OCI-LY7 (cell line): ENCODE measurements at regions not wholly inside any gene's neighbourhood (a gene's known extent, or its start where the extent isn't known, plus 50 kb on each side); places are given as distances from the start of the nearest gene placed in this dataset.
A peak's percentile ranks its signal among the peaks of the same experiment; 100 is the strongest.

Experiments
- BruUV-seq: library from RNA; stranded (reverse); fragments of 400-500 nt; replicated peaks from 2 replicates; lab custom pipeline; 2021; lab: Mats Ljungman, UMichigan
- CTCF ChIA-PET: fragments of 300-600 bp; sonication (Branson Sonifier 250); formaldehyde crosslinking; loops from one replicate; lab custom pipeline; 2022; ENCODE audit warnings: antibody characterized with exemption; ENCODE audit not compliant: unreplicated experiment; lab: Charles Lee
- POLR2A ChIA-PET: fragments of 300-600 bp; sonication (Branson Sonifier 250); formaldehyde crosslinking; loops from one replicate; lab custom pipeline; 2022; ENCODE audit warnings: antibody characterized with exemption; lab: Charles Lee
- DNase-seq: peaks from one replicate; pipeline ENCODE4 v3.0.0-alpha.2; 2015; ENCODE audit warnings: low spot score
- H2AFZ ChIP-seq: fragments of 200-600 bp; sonication (generic), shearing (Covaris generic); 2 replicates; pipeline ENCODE4 v1.6.1; 2014; ENCODE audit warnings: mild to moderate bottlenecking, antibody characterized with exemption, low read length, moderate library complexity
- H3K27ac ChIP-seq: fragments of 200-600 bp; sonication (generic); 2 replicates; pipeline ENCODE4 v1.5.1; 2014; ENCODE audit warnings: mixed run types, low read depth, mild to moderate bottlenecking, moderate library complexity, low read length, inconsistent platforms; ENCODE audit not compliant: poor library complexity, severe bottlenecking
- H3K36me3 ChIP-seq: fragments of 200-600 bp; sonication (generic); 2 replicates; pipeline ENCODE4 v1.6.1; 2014; ENCODE audit warnings: mild to moderate bottlenecking, antibody characterized with exemption, low read length, moderate library complexity, mixed read lengths; ENCODE audit not compliant: insufficient read depth
- H3K4me1 ChIP-seq: fragments of 200-600 bp; sonication (generic); 2 replicates; pipeline ENCODE4 v1.5.1; 2014; ENCODE audit warnings: mild to moderate bottlenecking, low read length; ENCODE audit not compliant: insufficient read depth, poor library complexity, severe bottlenecking
- H3K4me2 ChIP-seq: fragments of 200-600 bp; sonication (generic); 2 replicates; pipeline ENCODE4 v1.6.1; 2014; ENCODE audit warnings: mild to moderate bottlenecking, low read length
- H3K4me3 ChIP-seq: fragments of 200-600 bp; sonication (generic); 2 replicates; pipeline ENCODE4 v1.5.1; 2014; ENCODE audit warnings: mild to moderate bottlenecking, low read depth, low read length; ENCODE audit not compliant: poor library complexity, severe bottlenecking
- H3K79me2 ChIP-seq: fragments of 200-600 bp; sonication (generic); 2 replicates; pipeline ENCODE4 v1.6.1; 2016; ENCODE audit warnings: low read depth, mild to moderate bottlenecking, low read length, moderate library complexity, mixed read lengths; ENCODE audit not compliant: insufficient read depth
- H3K9me2 ChIP-seq: fragments of 200-600 bp; sonication (generic); 2 replicates; pipeline ENCODE4 v1.6.1; 2016; ENCODE audit warnings: mild to moderate bottlenecking, low read length, mixed read lengths; ENCODE audit not compliant: insufficient read depth
- H3K9me3 ChIP-seq: fragments of 200-600 bp; sonication (generic); 2 replicates; pipeline ENCODE4 v1.6.1; 2014; ENCODE audit warnings: mild to moderate bottlenecking, mixed run types, low read length, mixed read lengths
- H4K20me1 ChIP-seq: fragments of 200-600 bp; sonication (generic); 2 replicates; pipeline ENCODE4 v1.6.1; 2014; ENCODE audit warnings: mild to moderate bottlenecking, antibody characterized with exemption, low read length, moderate library complexity, mixed read lengths; ENCODE audit not compliant: insufficient read depth
- EZH2phosphoT487 ChIP-seq: fragments of 200-600 bp; sonication (generic); IDR thresholded peaks from 2 replicates; pipeline ENCODE4 v1.6.1; 2018; ENCODE audit warnings: low read depth, borderline replicate concordance, mild to moderate bottlenecking, mixed run types, antibody characterized with exemption, low read length, moderate library complexity, mixed read lengths
- intact Hi-C: fragments of 100-400 bp; cut with micrococcal nuclease; formaldehyde crosslinking; loops from one replicate; pipeline ENCODE4 v1.10.0; 2022; ENCODE audit not compliant: unreplicated experiment
- TF ChIP-seq, protein P1 (sequence below): fragments of 200-600 bp; sonication (generic); conservative IDR thresholded peaks from 2 replicates; pipeline ENCODE4 v1.5.1; 2014; ENCODE audit warnings: mild to moderate bottlenecking, antibody characterized with exemption, low read length, moderate library complexity, mixed read lengths

DNA sequence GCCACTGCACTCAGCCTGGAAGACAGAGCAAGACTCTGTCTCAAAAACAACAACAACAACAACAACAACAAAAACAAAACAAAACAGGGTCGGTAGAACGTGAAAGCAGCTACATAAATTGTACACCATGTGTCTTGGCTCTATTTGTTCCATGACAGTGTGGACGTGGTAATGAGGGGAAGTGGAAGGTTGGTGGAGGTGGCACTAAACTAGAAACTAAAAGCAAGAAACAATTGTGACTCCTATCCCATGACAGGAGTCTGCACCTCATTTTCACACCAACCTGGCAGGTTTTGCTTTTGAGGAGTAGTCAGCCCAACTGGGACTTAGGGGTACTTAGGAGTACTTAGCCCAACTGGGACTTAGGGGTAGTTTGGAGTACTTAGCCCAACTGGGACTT, 62.5 kb upstream of the MRPS9 start:
- no peaks in the 10 kb centered on the region for H3K9me2 ChIP-seq
- H3K79me2 ChIP-seq, result no peaks in the 10 kb centered on the region
- no peaks in the 10 kb centered on the region for H4K20me1 ChIP-seq
- H3K9me3 ChIP-seq, result no peaks in the 10 kb centered on the region
- POLR2A ChIA-PET, result interaction anchor here (0.6 to 1.8 kb wide), 12 partner anchors 10 to 353 kb away, joined by 3 to 7 read pairs (median 4); no protein-coding TSS in a partner anchor
- peak overlapping the region; percentile 76 for H3K4me2 ChIP-seq
- CTCF ChIA-PET, result interaction anchor here (1.7 to 1.8 kb wide), 2 partner anchors 37 to 52 kb away, joined by 5 to 8 read pairs; no protein-coding TSS in a partner anchor
- H3K4me1 ChIP-seq, result peaks cover 33% of the 10 kb centered on the region
- peak overlapping the region; percentile 50; the same call in 1 of the 2 replicates for H2AFZ ChIP-seq
- TF ChIP-seq, protein P1, sequence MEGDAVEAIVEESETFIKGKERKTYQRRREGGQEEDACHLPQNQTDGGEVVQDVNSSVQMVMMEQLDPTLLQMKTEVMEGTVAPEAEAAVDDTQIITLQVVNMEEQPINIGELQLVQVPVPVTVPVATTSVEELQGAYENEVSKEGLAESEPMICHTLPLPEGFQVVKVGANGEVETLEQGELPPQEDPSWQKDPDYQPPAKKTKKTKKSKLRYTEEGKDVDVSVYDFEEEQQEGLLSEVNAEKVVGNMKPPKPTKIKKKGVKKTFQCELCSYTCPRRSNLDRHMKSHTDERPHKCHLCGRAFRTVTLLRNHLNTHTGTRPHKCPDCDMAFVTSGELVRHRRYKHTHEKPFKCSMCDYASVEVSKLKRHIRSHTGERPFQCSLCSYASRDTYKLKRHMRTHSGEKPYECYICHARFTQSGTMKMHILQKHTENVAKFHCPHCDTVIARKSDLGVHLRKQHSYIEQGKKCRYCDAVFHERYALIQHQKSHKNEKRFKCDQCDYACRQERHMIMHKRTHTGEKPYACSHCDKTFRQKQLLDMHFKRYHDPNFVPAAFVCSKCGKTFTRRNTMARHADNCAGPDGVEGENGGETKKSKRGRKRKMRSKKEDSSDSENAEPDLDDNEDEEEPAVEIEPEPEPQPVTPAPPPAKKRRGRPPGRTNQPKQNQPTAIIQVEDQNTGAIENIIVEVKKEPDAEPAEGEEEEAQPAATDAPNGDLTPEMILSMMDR, result no peak
- TF ChIP-seq EZH2phosphoT487, result no peak
- intact Hi-C loops, result loop anchor here (5.0 kb wide), 1 partner anchor 103 kb away; no protein-coding TSS in a partner anchor
- peak overlapping the region; percentile 96 for H3K27ac ChIP-seq
- BruUV-seq, result no TSS peak
- no peaks in the 10 kb centered on the region for H3K36me3 ChIP-seq
- DNase-seq, result peak; percentile 21
- H3K4me3 ChIP-seq, result no peak overlapping the region

DNA sequence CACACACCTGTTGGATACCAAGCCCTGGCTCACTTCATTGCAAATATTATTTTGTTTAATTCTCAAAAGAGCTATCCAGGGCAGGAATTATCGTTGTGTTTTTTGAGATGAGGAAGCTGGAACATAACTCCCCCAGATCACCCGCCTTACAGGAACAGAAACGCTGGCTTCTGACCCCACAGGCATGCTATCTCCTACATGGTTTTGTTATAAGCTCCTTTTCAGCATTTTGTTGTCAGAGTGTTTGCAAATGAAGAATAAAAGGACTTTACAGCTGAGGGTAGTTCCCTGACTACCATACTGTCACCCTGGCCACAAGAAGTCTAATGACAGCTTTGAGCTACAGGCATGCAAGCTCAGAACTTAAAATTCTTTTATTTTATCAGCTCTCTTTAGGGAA, 62.0 kb upstream of the MRPS9 start:
- Histone ChIP-seq H3K4me3 (peak overlapping the region; percentile 59), H3K36me3 (no peaks in the 10 kb centered on the region), H2AFZ (peak overlapping the region; percentile 50; the same call in 1 of the 2 replicates), H3K4me1 (peaks cover 33% of the 10 kb centered on the region), H3K79me2 (no peaks in the 10 kb centered on the region), H3K4me2 (peak overlapping the region; percentile 76), H3K9me3 (no peaks in the 10 kb centered on the region), H4K20me1 (no peaks in the 10 kb centered on the region), H3K27ac (peak overlapping the region; percentile 96), H3K9me2 (no peaks in the 10 kb centered on the region)
- DNase-seq, result peak; percentile 21
- TF ChIP-seq, protein P1, result no peak
- TF ChIP-seq EZH2phosphoT487, result no peak
- POLR2A ChIA-PET, result interaction anchor here (0.6 to 1.8 kb wide), 19 partner anchors 10 to 353 kb away, joined by 3 to 12 read pairs (median 4); partner anchors contain the start of gene MRPS9
- no TSS peak for BruUV-seq
- intact Hi-C loops, result loop anchor here (1.0 to 5.0 kb wide), 5 partner anchors 37 to 123 kb away; no protein-coding TSS in a partner anchor
- CTCF ChIA-PET, result interaction anchor here (0.9 to 1.8 kb wide), 5 partner anchors 37 to 87 kb away, joined by 4 to 8 read pairs (median 5); partner anchors contain the start of gene MRPS9
